Mucosa of descending colon (tissue), 3 donors: ENCODE measurements at regions not wholly inside any gene's neighbourhood (a gene's known extent, or its start where the extent isn't known, plus 50 kb on each side); places are given as distances from the start of the nearest gene placed in this dataset.
"Not testable (repeated sequence)": the region's sequence is repeated elsewhere in the genome, so short reads cannot be mapped to it uniquely, and the experiment has no call there.

Experiments
- ATAC-seq: fragments of 200-7000 bp; cut with Tn5 transposase; one replicate; pipeline ENCODE4 v1.9.1; 2020; ENCODE audit warnings: mild to moderate bottlenecking, moderate library complexity
- DNase-seq, 3 donors: peaks; one replicate each; pipeline ENCODE4 v3.0.0-alpha.2; 2020
- H3K36me3 ChIP-seq: fragments of 200-600 bp; one replicate; pipeline ENCODE4 v1.8.0; 2021; ENCODE audit warnings: low read depth, mild to moderate bottlenecking
- H3K4me1 ChIP-seq: fragments of 200-600 bp; one replicate; pipeline ENCODE4 v1.8.0; 2021; ENCODE audit warnings: low read depth, mild to moderate bottlenecking
- H3K4me3 ChIP-seq: fragments of 200-600 bp; one replicate; pipeline ENCODE4 v1.8.0; 2021; ENCODE audit warnings: mild to moderate bottlenecking
- H3K9me3 ChIP-seq: fragments of 200-600 bp; one replicate; pipeline ENCODE4 v1.8.0; 2021; ENCODE audit warnings: mild to moderate bottlenecking
- intact Hi-C, 2 donors: fragments of 100-400 bp; cut with DNase I in 1 of 2; cut with micrococcal nuclease in 1 of 2; formaldehyde crosslinking; loops; one replicate each; pipeline versions ENCODE4 v1.11.0 to v1.11.1; 2022; cut with DNase I, micrococcal nuclease
- TF ChIP-seq, protein P1 (sequence below): fragments of 200-600 bp; IDR thresholded peaks from one replicate; pipeline ENCODE4 v1.8.0; 2022; ENCODE audit warnings: antibody characterized with exemption, mild to moderate bottlenecking
- donor health status: DM: no; HTN: no; CAD: no; lungs with moderate emphysema.
- donor health status: DM: no; HTN: no; CAD: no.
- donor health status: DM: no; HTN: yes; CAD: no.

DNA sequence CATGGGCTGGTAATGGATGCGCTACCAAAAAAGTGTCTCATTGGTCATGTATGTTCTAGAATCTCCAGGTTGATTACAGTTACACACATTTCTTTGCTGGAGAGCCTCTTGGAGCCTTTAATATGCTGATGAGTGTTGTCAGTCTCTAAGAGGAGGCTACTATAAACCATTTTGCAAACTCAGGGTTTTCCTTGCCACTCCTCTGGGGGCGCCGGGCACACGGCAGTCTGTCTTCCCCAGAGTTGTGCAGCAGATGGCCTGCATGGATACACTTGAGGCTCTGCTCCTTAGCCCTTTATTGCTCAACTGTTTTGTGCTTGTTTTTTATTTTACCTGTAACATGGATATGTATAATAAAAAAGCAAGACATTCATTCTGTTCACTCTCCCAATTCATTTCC is 196.5 kb downstream of the ACTR3B start:
- no peak for DNase-seq
- Histone ChIP-seq H3K9me3 (no peaks in the 10 kb centered on the region), H3K4me3 (no peak overlapping the region), H3K4me1 (no peaks in the 10 kb centered on the region), H3K36me3 (no peaks in the 10 kb centered on the region)
- intact Hi-C loops: no loop called here
- ATAC-seq: no peak
- TF ChIP-seq, protein P1, sequence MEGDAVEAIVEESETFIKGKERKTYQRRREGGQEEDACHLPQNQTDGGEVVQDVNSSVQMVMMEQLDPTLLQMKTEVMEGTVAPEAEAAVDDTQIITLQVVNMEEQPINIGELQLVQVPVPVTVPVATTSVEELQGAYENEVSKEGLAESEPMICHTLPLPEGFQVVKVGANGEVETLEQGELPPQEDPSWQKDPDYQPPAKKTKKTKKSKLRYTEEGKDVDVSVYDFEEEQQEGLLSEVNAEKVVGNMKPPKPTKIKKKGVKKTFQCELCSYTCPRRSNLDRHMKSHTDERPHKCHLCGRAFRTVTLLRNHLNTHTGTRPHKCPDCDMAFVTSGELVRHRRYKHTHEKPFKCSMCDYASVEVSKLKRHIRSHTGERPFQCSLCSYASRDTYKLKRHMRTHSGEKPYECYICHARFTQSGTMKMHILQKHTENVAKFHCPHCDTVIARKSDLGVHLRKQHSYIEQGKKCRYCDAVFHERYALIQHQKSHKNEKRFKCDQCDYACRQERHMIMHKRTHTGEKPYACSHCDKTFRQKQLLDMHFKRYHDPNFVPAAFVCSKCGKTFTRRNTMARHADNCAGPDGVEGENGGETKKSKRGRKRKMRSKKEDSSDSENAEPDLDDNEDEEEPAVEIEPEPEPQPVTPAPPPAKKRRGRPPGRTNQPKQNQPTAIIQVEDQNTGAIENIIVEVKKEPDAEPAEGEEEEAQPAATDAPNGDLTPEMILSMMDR: no peak

- TF ChIP-seq, protein P1: no peak
- intact Hi-C loops: no loop called here
- Histone ChIP-seq H3K4me3 (no peak overlapping the region), H3K9me3 (no peaks in the 10 kb centered on the region), H3K36me3 (no peaks in the 10 kb centered on the region), H3K4me1 (no peaks in the 10 kb centered on the region)
- ATAC-seq (no peak), DNase-seq (no peak)
Observed at GRCh38 chr7:152959610-152960009, 200.1 kb downstream of the ACTR3B start.

DNA sequence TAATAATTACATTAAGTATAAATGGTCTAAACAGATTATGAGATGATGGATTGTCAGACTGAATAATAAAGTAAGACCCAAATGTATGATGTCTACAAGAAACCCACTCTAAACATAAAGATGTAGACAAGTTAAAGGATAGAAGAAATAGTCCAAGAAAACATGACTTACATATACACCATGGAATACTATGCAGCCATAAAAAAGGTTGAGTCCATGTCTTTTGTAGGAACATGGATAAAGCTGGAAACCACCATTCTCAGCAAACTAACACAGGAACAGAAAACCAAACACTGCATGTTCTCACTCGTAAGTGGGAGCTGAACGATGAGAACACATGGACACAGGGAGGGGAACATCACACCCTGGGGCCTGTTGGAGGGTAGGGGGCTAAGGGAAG is 202.2 kb downstream of the ACTR3B start:
- H3K4me1 ChIP-seq, DNase-seq, H3K36me3 ChIP-seq, ATAC-seq, H3K4me3 ChIP-seq, intact Hi-C loops, H3K9me3 ChIP-seq: not testable (repeated sequence)

DNA sequence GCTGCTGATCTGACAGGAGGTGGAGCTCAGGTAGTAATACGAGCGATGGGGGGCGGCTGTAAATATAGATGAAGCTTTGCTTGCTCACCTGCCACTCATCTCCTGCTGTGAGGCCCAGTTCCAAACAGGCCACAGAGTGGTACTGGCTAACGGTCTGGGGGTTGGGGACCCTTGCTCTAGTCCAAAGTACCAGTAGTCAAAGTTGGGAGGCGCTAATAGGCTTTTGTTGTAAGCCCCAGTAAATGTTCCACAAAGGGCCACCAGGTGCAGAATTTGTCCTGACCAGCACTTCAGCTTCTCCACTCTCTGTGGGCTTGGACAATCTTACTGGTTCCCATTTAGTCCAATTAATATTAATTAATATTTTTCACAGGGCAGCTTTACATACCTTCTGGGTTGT is 206.6 kb downstream of the ACTR3B start:
- intact Hi-C loops: no loop called here
- Histone ChIP-seq H3K9me3 (peaks cover 3% of the 10 kb centered on the region), H3K36me3 (no peaks in the 10 kb centered on the region), H3K4me1 (no peaks in the 10 kb centered on the region), H3K4me3 (no peak overlapping the region)
- no peak for ATAC-seq
- no peak for DNase-seq
- TF ChIP-seq, protein P1: no peak

- ATAC-seq (no peak), DNase-seq (no peak)
- intact Hi-C loops: no loop called here
- H3K4me3 ChIP-seq: no peak overlapping the region
- H3K4me1 ChIP-seq: no peaks in the 10 kb centered on the region
- TF ChIP-seq, protein P1: no peak
- no peaks in the 10 kb centered on the region for H3K36me3 ChIP-seq
- peaks cover 3% of the 10 kb centered on the region for H3K9me3 ChIP-seq
Observed at GRCh38 chr7:152967958-152968357, 208.4 kb downstream of the ACTR3B start.

DNA sequence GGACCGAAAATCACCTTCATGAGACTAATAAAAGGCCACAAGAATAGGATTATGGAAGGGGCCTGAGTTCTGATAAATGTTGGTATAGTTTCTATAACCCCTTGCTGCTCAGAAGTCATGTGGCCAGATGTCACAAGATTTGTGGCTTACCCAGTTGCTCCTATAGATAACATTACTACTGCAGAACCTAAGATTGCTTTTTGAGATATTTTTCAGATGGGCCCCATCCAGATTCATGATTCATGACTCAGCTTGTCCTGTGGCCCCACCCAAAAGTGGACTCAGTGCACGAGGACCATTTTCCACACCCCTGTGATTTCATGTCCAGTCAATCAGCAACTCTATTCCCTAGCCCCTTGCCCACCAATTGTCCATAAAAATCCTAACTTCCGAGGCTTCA is 209.0 kb downstream of the ACTR3B start:
- TF ChIP-seq, protein P1: no peak
- ATAC-seq (no peak), DNase-seq (no peak)
- Histone ChIP-seq H3K4me3 (no peak overlapping the region), H3K9me3 (peaks cover 3% of the 10 kb centered on the region), H3K4me1 (no peaks in the 10 kb centered on the region), H3K36me3 (no peaks in the 10 kb centered on the region)
- intact Hi-C loops: no loop called here
